ENCODE measurements at regions not wholly inside any gene's neighbourhood (a gene's known extent, or its start where the extent isn't known, plus 50 kb on each side); places are given as distances from the start of the nearest gene placed in this dataset.

GRCh38 chr17:62898239-62898864 is 67.7 kb upstream of the TANC2 start:
- H3K4me3 ChIP-seq (ENCODE audit: low read length), result no peak overlapping the region
- no peaks in the 10 kb centered on the region for H3K9me2 ChIP-seq (ENCODE audit: insufficient read depth, low read length)
- no peak overlapping the region for H2AFZ ChIP-seq (ENCODE audit: low read depth, low read length)
- H3K27ac ChIP-seq (ENCODE audit: low read length), result no peak overlapping the region
- no peak for TF ChIP-seq RAD21 (conservative IDR thresholded peaks at IDR 0.05)
- TF ChIP-seq SMC3 (conservative IDR thresholded peaks at IDR 0.05; ENCODE audit: poor library complexity), result no peak
- TF ChIP-seq EP300 (conservative IDR thresholded peaks at IDR 0.05; ENCODE audit: poor library complexity, severe bottlenecking), result no peak
- no peak for TF ChIP-seq TAF1 (IDR thresholded peaks at IDR 0.05; ENCODE audit: low read depth)
- TF ChIP-seq, protein P1, sequence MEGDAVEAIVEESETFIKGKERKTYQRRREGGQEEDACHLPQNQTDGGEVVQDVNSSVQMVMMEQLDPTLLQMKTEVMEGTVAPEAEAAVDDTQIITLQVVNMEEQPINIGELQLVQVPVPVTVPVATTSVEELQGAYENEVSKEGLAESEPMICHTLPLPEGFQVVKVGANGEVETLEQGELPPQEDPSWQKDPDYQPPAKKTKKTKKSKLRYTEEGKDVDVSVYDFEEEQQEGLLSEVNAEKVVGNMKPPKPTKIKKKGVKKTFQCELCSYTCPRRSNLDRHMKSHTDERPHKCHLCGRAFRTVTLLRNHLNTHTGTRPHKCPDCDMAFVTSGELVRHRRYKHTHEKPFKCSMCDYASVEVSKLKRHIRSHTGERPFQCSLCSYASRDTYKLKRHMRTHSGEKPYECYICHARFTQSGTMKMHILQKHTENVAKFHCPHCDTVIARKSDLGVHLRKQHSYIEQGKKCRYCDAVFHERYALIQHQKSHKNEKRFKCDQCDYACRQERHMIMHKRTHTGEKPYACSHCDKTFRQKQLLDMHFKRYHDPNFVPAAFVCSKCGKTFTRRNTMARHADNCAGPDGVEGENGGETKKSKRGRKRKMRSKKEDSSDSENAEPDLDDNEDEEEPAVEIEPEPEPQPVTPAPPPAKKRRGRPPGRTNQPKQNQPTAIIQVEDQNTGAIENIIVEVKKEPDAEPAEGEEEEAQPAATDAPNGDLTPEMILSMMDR (IDR thresholded peaks at IDR 0.05; ENCODE audit: poor library complexity, severe bottlenecking), result no peak
- no peak for TF ChIP-seq MXI1 (conservative IDR thresholded peaks at IDR 0.05; ENCODE audit: poor library complexity, severe bottlenecking)
- no peaks in the 10 kb centered on the region for H4K20me1 ChIP-seq (ENCODE audit: insufficient read depth)
- H3K9ac ChIP-seq (ENCODE audit: low read length), result no peak overlapping the region
- no peaks in the 10 kb centered on the region for H3F3A ChIP-seq (ENCODE audit: insufficient read depth, low read length, poor library complexity, severe bottlenecking)
- no peak overlapping the region for H3K4me2 ChIP-seq (ENCODE audit: low read length)
- no peaks in the 10 kb centered on the region for H3K79me2 ChIP-seq (replicated peaks; ENCODE audit: insufficient read depth, low read length)
- no peaks in the 10 kb centered on the region for H3K9me3 ChIP-seq (ENCODE audit: low read length)
- no peaks in the 10 kb centered on the region for H3K36me3 ChIP-seq (ENCODE audit: insufficient read depth, low read length)
- H3K27me3 ChIP-seq (ENCODE audit: insufficient read depth, low read depth, low read length), result no peaks in the 10 kb centered on the region

GRCh38 chr17:62897706-62898105 is 68.3 kb upstream of the TANC2 start:
- H3K27ac ChIP-seq (ENCODE audit: low read length), result no peak overlapping the region
- no peaks in the 10 kb centered on the region for H3F3A ChIP-seq (ENCODE audit: insufficient read depth, low read length, poor library complexity, severe bottlenecking)
- no peaks in the 10 kb centered on the region for H3K9me3 ChIP-seq (ENCODE audit: low read length)
- H3K9ac ChIP-seq (ENCODE audit: low read length), result no peak overlapping the region
- TF ChIP-seq SMC3 (conservative IDR thresholded peaks at IDR 0.05; ENCODE audit: poor library complexity) (no peak), POLR2AphosphoS5 (IDR thresholded peaks at IDR 0.05) (no peak)
- TF ChIP-seq, protein P2, sequence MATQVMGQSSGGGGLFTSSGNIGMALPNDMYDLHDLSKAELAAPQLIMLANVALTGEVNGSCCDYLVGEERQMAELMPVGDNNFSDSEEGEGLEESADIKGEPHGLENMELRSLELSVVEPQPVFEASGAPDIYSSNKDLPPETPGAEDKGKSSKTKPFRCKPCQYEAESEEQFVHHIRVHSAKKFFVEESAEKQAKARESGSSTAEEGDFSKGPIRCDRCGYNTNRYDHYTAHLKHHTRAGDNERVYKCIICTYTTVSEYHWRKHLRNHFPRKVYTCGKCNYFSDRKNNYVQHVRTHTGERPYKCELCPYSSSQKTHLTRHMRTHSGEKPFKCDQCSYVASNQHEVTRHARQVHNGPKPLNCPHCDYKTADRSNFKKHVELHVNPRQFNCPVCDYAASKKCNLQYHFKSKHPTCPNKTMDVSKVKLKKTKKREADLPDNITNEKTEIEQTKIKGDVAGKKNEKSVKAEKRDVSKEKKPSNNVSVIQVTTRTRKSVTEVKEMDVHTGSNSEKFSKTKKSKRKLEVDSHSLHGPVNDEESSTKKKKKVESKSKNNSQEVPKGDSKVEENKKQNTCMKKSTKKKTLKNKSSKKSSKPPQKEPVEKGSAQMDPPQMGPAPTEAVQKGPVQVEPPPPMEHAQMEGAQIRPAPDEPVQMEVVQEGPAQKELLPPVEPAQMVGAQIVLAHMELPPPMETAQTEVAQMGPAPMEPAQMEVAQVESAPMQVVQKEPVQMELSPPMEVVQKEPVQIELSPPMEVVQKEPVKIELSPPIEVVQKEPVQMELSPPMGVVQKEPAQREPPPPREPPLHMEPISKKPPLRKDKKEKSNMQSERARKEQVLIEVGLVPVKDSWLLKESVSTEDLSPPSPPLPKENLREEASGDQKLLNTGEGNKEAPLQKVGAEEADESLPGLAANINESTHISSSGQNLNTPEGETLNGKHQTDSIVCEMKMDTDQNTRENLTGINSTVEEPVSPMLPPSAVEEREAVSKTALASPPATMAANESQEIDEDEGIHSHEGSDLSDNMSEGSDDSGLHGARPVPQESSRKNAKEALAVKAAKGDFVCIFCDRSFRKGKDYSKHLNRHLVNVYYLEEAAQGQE (IDR thresholded peaks at IDR 0.05; ENCODE audit: borderline replicate concordance), result no peak
- H2AFZ ChIP-seq (ENCODE audit: low read depth, low read length), result no peak overlapping the region
- no peak overlapping the region for H3K4me3 ChIP-seq (ENCODE audit: low read length)
- H3K79me2 ChIP-seq (replicated peaks; ENCODE audit: insufficient read depth, low read length), result no peaks in the 10 kb centered on the region
- no peak overlapping the region for H3K4me2 ChIP-seq (ENCODE audit: low read length)
- H4K20me1 ChIP-seq (ENCODE audit: insufficient read depth), result no peaks in the 10 kb centered on the region
- H3K9me2 ChIP-seq (ENCODE audit: insufficient read depth, low read length), result no peaks in the 10 kb centered on the region
- no peaks in the 10 kb centered on the region for H3K36me3 ChIP-seq (ENCODE audit: insufficient read depth, low read length)
- no peaks in the 10 kb centered on the region for H3K27me3 ChIP-seq (ENCODE audit: insufficient read depth, low read depth, low read length)

All from neural cell (in vitro differentiated cells).